Adrenal gland (tissue), 9 donors: ENCODE measurements at regions not wholly inside any gene's neighbourhood (a gene's known extent, or its start where the extent isn't known, plus 50 kb on each side); places are given as distances from the start of the nearest gene placed in this dataset.
A peak's percentile ranks its signal among the peaks of the same experiment; 100 is the strongest.

Source experiments
- DNase-seq, 7 donors: peaks; one replicate each; pipeline ENCODE4 v3.0.0-alpha.2; 2019 to 2020
- H3K27ac ChIP-seq, 5 donors: fragments of 200-600 bp; sonication (generic) in 4 of 5; 1 replicate in 3 of 5; 2 replicates in 2 of 5; pipeline versions ENCODE4 v1.5.1 to v1.8.0; 2016 to 2020; ENCODE audit warnings: mild to moderate bottlenecking in 1 of 5
- H3K27me3 ChIP-seq: fragments of 200-600 bp; 2 replicates; pipeline ENCODE4 v1.8.0; 2021
- H3K36me3 ChIP-seq, 2 donors: fragments of 200-600 bp; replicated peaks in 1 of 2; 1 replicate in 1 of 2; 2 replicates in 1 of 2; pipeline versions ENCODE4 v1.5.1 to v1.8.0; 2018 to 2022
- H3K4me1 ChIP-seq, 2 donors: fragments of 200-600 bp; replicated peaks in 1 of 2; 1 replicate in 1 of 2; 2 replicates in 1 of 2; pipeline versions ENCODE4 v1.5.1 to v1.8.0; 2018 to 2021
- H3K4me3 ChIP-seq, 4 donors: fragments of 200-600 bp; sonication (generic) in 3 of 4; one replicate each; pipeline ENCODE4 v1.5.1; 2016 to 2018
- H3K9me3 ChIP-seq, 3 donors: fragments of 200-600 bp; sonication (generic) in 1 of 3; replicated peaks in 1 of 3; 1 replicate in 2 of 3; 2 replicates in 1 of 3; pipeline versions ENCODE4 v1.5.1 to v1.8.0; 2016 to 2021
- CTCF ChIP-seq, 6 experiments: fragments of 450-650 bp in 4 of 6; fragments of 200-600 bp in 2 of 6; sonication (generic) in 1 of 6; IDR thresholded peaks; 1 replicate in 5 of 6; 2 replicates in 1 of 6; pipeline versions ENCODE4 v1.5.1 to v1.8.0; 2016 to 2021; ENCODE audit warnings: antibody characterized with exemption in 6 of 6, mild to moderate bottlenecking in 2 of 6, moderate library complexity in 1 of 6
- POLR2A ChIP-seq, 2 donors: fragments of 450-650 bp; IDR thresholded peaks; one replicate each; pipeline ENCODE4 v1.6.1; 2017; ENCODE audit warnings: antibody characterized with exemption in 2 of 2, mild to moderate bottlenecking in 2 of 2, moderate library complexity in 1 of 2
- WGBS, 4 donors: extraction: QIAGEN DNeasy Blood & Tissue Kit in 2 of 4; methylation state at CpG; one replicate each; pipeline versions ENCODE4 v1.1.5 to v1.1.7; 2013 to 2017; 5-methylcytosine and 5-hydroxymethylcytosine counted together
- intact Hi-C, 2 donors: fragments of 100-400 bp; cut with DNase I; formaldehyde crosslinking; loops; one replicate each; pipeline versions ENCODE4 v1.14.1 to v1.15.0; 2022 to 2023
- donor health status: healthy with polysubstance abuse.
- donor health status: Bipolar disorder and iron deficiency.
- donor health status: DM: yes; HTN: yes; CAD: no.
- donor health status: DM: no; HTN: no; CAD: no.
- donor health status: DM: no; HTN: no; CAD: no.

GRCh38 chr2:239813261-239814115 is 211.7 kb downstream of the NDUFA10 start:
- WGBS, 4 donors, result 76 to 85% (median 81%) methylated on average over 22 to 27 of the region's 27 CpGs
- Histone ChIP-seq H3K27me3 (no peaks in the 10 kb centered on the region), H3K9me3 (no peaks in the 10 kb centered on the region), H3K4me3 (no peak overlapping the region), H3K27ac (no peak overlapping the region), H3K4me1 (no peaks in the 10 kb centered on the region), H3K36me3 (no peaks in the 10 kb centered on the region)
- DNase-seq, result no peak
- TF ChIP-seq POLR2A (IDR thresholded peaks at IDR 0.05) (no peak), CTCF (IDR thresholded peaks at IDR 0.05) (no peak)
- intact Hi-C loops, result no loop called here

GRCh38 chr2:239811806-239812560 is 213.2 kb downstream of the NDUFA10 start:
- intact Hi-C loops, result no loop called here
- Histone ChIP-seq H3K36me3 (no peaks in the 10 kb centered on the region), H3K4me1 (no peaks in the 10 kb centered on the region), H3K4me3 (no peak overlapping the region), H3K27ac (no peak overlapping the region), H3K9me3 (no peaks in the 10 kb centered on the region), H3K27me3 (no peaks in the 10 kb centered on the region)
- DNase-seq, result no peak
- TF ChIP-seq CTCF (IDR thresholded peaks at IDR 0.05) (no peak), POLR2A (IDR thresholded peaks at IDR 0.05) (no peak)
- 86 to 92% (median 89%) methylated on average over 20 of the region's 20 CpGs for WGBS, 4 donors

GRCh38 chr2:239811111-239811781 is 213.9 kb downstream of the NDUFA10 start:
- DNase-seq, result peak in 1 of 7 donors; percentile 4
- Histone ChIP-seq H3K4me1 (no peaks in the 10 kb centered on the region), H3K27me3 (no peaks in the 10 kb centered on the region), H3K4me3 (no peak overlapping the region), H3K27ac (no peak overlapping the region), H3K9me3 (no peaks in the 10 kb centered on the region), H3K36me3 (no peaks in the 10 kb centered on the region)
- WGBS, 4 donors, result 77 to 81% (median 79%) methylated on average over 13 to 14 of the region's 14 CpGs
- intact Hi-C loops, result no loop called here
- TF ChIP-seq CTCF (IDR thresholded peaks at IDR 0.05) (no peak), POLR2A (IDR thresholded peaks at IDR 0.05) (no peak)

GRCh38 chr2:239809391-239809790 is 215.8 kb downstream of the NDUFA10 start:
- intact Hi-C loops, result no loop called here
- no peak overlapping the region for H3K4me3 ChIP-seq
- WGBS, 4 donors, result 57 to 67% (median 63%) methylated on average over 11 of the region's 11 CpGs
- H3K36me3 ChIP-seq, result no peaks in the 10 kb centered on the region
- peak in 1 of 7 donors; percentile 20 for DNase-seq
- TF ChIP-seq CTCF (IDR thresholded peaks at IDR 0.05) (no peak), POLR2A (IDR thresholded peaks at IDR 0.05) (no peak)
- H3K4me1 ChIP-seq, result no peaks in the 10 kb centered on the region
- no peaks in the 10 kb centered on the region for H3K9me3 ChIP-seq
- no peak overlapping the region for H3K27ac ChIP-seq
- H3K27me3 ChIP-seq, result no peaks in the 10 kb centered on the region
